Neural cell (in vitro differentiated cells): ENCODE measurements at regions not wholly inside any gene's neighbourhood (a gene's known extent, or its start where the extent isn't known, plus 50 kb on each side); places are given as distances from the start of the nearest gene placed in this dataset.

ENCODE experiments used
- CTCF ChIP-seq: fragments of 450-650 bp; IDR thresholded peaks from 2 replicates; pipeline ENCODE4 v1.5.1; 2014; ENCODE audit warnings: antibody characterized with exemption, mild to moderate bottlenecking, moderate library complexity; ENCODE audit not compliant: poor library complexity, severe bottlenecking
- EP300 ChIP-seq: fragments of 450-650 bp; conservative IDR thresholded peaks from 2 replicates; pipeline ENCODE4 v1.6.1; 2014; ENCODE audit warnings: antibody characterized with exemption, mild to moderate bottlenecking, moderate library complexity; ENCODE audit not compliant: poor library complexity, severe bottlenecking
- EZH2 ChIP-seq: fragments of 200-600, 300-800 bp; shearing (Covaris generic), sonication (generic); IDR thresholded peaks from 2 replicates; pipeline ENCODE4 v1.6.1; 2014; ENCODE audit warnings: antibody characterized with exemption, low read length, borderline replicate concordance, mild to moderate bottlenecking; ENCODE audit not compliant: insufficient read depth, poor library complexity, severe bottlenecking
- MXI1 ChIP-seq: fragments of 450-650 bp; conservative IDR thresholded peaks from 2 replicates; pipeline ENCODE4 v1.6.1; 2014; ENCODE audit warnings: antibody characterized with exemption, mild to moderate bottlenecking; ENCODE audit not compliant: poor library complexity, severe bottlenecking
- POLR2AphosphoS5 ChIP-seq: IDR thresholded peaks from 2 replicates; pipeline ENCODE4 v1.6.1; 2012
- RAD21 ChIP-seq: fragments of 450-650 bp; conservative IDR thresholded peaks from 2 replicates; pipeline ENCODE4 v1.6.1; 2014; ENCODE audit warnings: antibody characterized with exemption, mild to moderate bottlenecking, moderate library complexity
- REST ChIP-seq: IDR thresholded peaks from 2 replicates; pipeline ENCODE4 v1.6.1; 2012; ENCODE audit warnings: borderline replicate concordance
- SMC3 ChIP-seq: fragments of 450-650 bp; conservative IDR thresholded peaks from 2 replicates; pipeline ENCODE4 v1.6.1; 2014; ENCODE audit warnings: antibody characterized with exemption, mild to moderate bottlenecking, moderate library complexity; ENCODE audit not compliant: poor library complexity
- TAF1 ChIP-seq: IDR thresholded peaks from 2 replicates; pipeline ENCODE4 v1.6.1; 2012; ENCODE audit warnings: low read depth

GRCh38 chr22:48358886-48359612 lies 1468.6 kb downstream of the BRD1 start:
- TF ChIP-seq EZH2 (no peak), EP300 (no peak), CTCF (no peak), SMC3 (no peak), MXI1 (no peak), REST (no peak), RAD21 (no peak), POLR2AphosphoS5 (no peak), TAF1 (no peak)
